SK-N-SH (cell line): ENCODE measurements at regions not wholly inside any gene's neighbourhood (a gene's known extent, or its start where the extent isn't known, plus 50 kb on each side); places are given as distances from the start of the nearest gene placed in this dataset.

Experiments used
- CTCF ChIP-seq: fragments of 200-600 bp; sonication (generic); IDR thresholded peaks from 2 replicates; pipeline ENCODE4 v1.6.1; 2017; ENCODE audit warnings: antibody characterized with exemption, mild to moderate bottlenecking, moderate library complexity
- EZH2phosphoT487 ChIP-seq: fragments of 200-600 bp; sonication (generic); IDR thresholded peaks from 2 replicates; pipeline ENCODE4 v1.6.1; 2017; ENCODE audit warnings: low read depth, mixed run types, mild to moderate bottlenecking, antibody characterized with exemption, moderate library complexity, borderline replicate concordance
- GATA2 ChIP-seq: sonication (generic); formaldehyde crosslinking; IDR thresholded peaks from 2 replicates; pipeline ENCODE4 v1.5.0; 2020; ENCODE audit warnings: mild to moderate bottlenecking, missing genetic modification reagents
- TAF1 ChIP-seq: IDR thresholded peaks from 2 replicates; pipeline ENCODE4 v1.6.1; 2012; ENCODE audit warnings: low read depth, mild to moderate bottlenecking, low read length, moderate library complexity, borderline replicate concordance
- TEAD4 ChIP-seq: IDR thresholded peaks from 2 replicates; pipeline ENCODE4 v1.4.0; 2012; ENCODE audit warnings: mild to moderate bottlenecking, borderline replicate concordance; ENCODE audit not compliant: insufficient read depth

DNA sequence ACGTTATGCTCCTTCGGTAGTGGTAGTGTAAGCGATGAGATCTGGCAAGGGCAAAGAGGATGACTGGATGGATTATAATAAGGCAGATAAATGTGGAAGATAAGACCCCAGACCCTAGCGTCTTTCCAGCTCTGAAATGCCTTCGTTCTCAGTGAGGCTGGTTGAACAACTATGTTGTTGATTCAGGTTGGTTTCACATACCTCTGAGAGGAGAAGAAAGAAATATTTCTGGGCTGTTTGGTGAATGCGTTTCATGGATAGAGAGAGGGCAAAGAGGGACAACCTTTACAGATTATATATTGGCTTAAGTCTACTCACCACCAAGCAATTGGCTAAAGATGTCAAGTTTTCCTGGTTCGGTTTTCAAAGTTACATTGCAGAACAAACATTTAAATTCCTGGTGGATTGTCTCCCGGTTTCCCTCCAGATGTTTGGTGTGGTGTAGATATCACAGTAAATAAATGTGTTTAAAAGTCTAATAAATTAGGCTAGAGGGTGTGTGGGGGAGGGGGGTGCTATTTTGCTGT lies 190.1 kb upstream of the GLI2 start:
- TF ChIP-seq CTCF (no peak), GATA2 (CRISPR knock-in tag) (no peak), EZH2phosphoT487 (no peak), TAF1 (no peak), TEAD4 (no peak)
